ENCODE measurements at regions not wholly inside any gene's neighbourhood (a gene's known extent, or its start where the extent isn't known, plus 50 kb on each side); places are given as distances from the start of the nearest gene placed in this dataset.
"Not testable (repeated sequence)": the region's sequence is repeated elsewhere in the genome, so short reads cannot be mapped to it uniquely, and the experiment has no call there.

- DNase-seq (ENCODE audit: low read depth), result no peak
Measured at GRCh38 chr10:62590306-62590705, 214.2 kb upstream of the ADO start.

- DNase-seq (ENCODE audit: low read depth), result peak; percentile 38
Measured at GRCh38 chr10:62594093-62594520, 210.4 kb upstream of the ADO start.

- no peak for DNase-seq (ENCODE audit: low read depth)
Measured at GRCh38 chr10:62597226-62597625, 207.3 kb upstream of the ADO start.

GRCh38 chr10:62599161-62599560, 205.4 kb upstream of the ADO start:
- DNase-seq (ENCODE audit: low read depth), result no peak

GRCh38 chr10:62606551-62606950, 198.0 kb upstream of the ADO start:
- not testable (repeated sequence) for DNase-seq (ENCODE audit: low read depth)

- not testable (repeated sequence) for DNase-seq (ENCODE audit: low read depth)
Measured at GRCh38 chr10:62608189-62608875, 196.2 kb upstream of the ADO start.

- DNase-seq (ENCODE audit: low read depth), result peak; percentile 59
Measured at GRCh38 chr10:62610649-62611229, 193.8 kb upstream of the ADO start.

- no peak for DNase-seq (ENCODE audit: low read depth)
Measured at GRCh38 chr10:62613424-62613823, 191.1 kb upstream of the ADO start.

- DNase-seq (ENCODE audit: low read depth), result no peak
Measured at GRCh38 chr10:62613859-62614258, 190.7 kb upstream of the ADO start.

GRCh38 chr10:62614389-62615157, 189.9 kb upstream of the ADO start:
- peak; percentile 30 for DNase-seq (ENCODE audit: low read depth)

- no peak for DNase-seq (ENCODE audit: low read depth)
Measured at GRCh38 chr10:62616885-62617590, 187.5 kb upstream of the ADO start.

GRCh38 chr10:62617652-62618051, 186.9 kb upstream of the ADO start:
- DNase-seq (ENCODE audit: low read depth), result no peak

GRCh38 chr10:62618054-62618453, 186.5 kb upstream of the ADO start:
- no peak for DNase-seq (ENCODE audit: low read depth)

GRCh38 chr10:62618576-62619412, 185.7 kb upstream of the ADO start:
- no peak for DNase-seq (ENCODE audit: low read depth)

- no peak for DNase-seq (ENCODE audit: low read depth)
Measured at GRCh38 chr10:62619413-62619738, 185.1 kb upstream of the ADO start.

- no peak for DNase-seq (ENCODE audit: low read depth)
Measured at GRCh38 chr10:62620491-62620890, 184.0 kb upstream of the ADO start.

- DNase-seq (ENCODE audit: low read depth), result no peak
Measured at GRCh38 chr10:62623223-62623622, 181.3 kb upstream of the ADO start.

GRCh38 chr10:62625484-62625883, 179.0 kb upstream of the ADO start:
- no peak for DNase-seq (ENCODE audit: low read depth)

GRCh38 chr10:62626079-62626478, 178.4 kb upstream of the ADO start:
- no peak for DNase-seq (ENCODE audit: low read depth)

GRCh38 chr10:62626817-62627216, 177.7 kb upstream of the ADO start:
- no peak for DNase-seq (ENCODE audit: low read depth)

- no peak for DNase-seq (ENCODE audit: low read depth)
Measured at GRCh38 chr10:62627983-62628382, 176.5 kb upstream of the ADO start.

- no peak for DNase-seq (ENCODE audit: low read depth)
Measured at GRCh38 chr10:62631241-62631640, 173.3 kb upstream of the ADO start.

All from activated gamma-delta T cell treated with anti-CD3 and anti-CD28 coated beads, Interleukin-2, amount 50 U/mL, for 16 hours (primary cell).